ENCODE measurements at regions not wholly inside any gene's neighbourhood (a gene's known extent, or its start where the extent isn't known, plus 50 kb on each side); places are given as distances from the start of the nearest gene placed in this dataset.
"Not testable (repeated sequence)": the region's sequence is repeated elsewhere in the genome, so short reads cannot be mapped to it uniquely, and the experiment has no call there.

DNA sequence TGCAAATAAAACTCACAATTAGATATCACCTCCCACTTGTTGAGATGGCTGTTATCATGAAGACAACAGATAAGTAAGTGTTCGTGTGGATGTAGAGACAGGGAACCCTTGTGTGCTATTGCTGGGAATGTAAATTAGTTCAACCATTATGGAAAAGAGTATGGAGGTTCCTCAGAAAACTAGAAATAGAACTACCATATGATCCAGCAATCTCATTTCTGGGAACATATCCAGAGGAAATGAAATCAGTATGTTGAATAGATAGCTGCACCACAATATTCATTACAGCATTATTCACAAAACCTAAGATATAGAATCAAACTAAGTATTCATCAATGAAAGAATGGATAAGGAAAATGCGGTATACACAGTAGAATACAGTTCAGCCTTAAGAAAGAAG lies 418.7 kb upstream of the CNTN6 start:
- DNase-seq = no peak

DNA sequence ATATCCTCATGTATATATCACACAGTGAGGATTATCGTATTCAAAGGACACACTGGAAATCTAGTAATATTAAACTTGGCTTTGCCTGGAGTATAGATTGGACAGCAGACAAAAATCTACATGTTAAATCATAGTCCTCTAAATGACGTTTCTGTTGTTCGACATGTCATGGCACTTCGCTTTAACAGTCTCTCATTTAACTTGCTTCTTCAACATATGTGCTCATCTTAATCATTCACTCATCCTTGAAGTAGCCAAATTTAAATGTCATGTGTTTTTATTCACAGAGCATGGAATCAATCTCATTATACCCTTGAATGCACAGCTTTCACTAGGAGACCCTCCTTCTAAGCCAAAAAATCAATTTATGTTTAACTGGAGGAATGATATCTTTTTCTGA lies 417.0 kb upstream of the CNTN6 start:
- DNase-seq = no peak

- no peak for DNase-seq
Measured at GRCh38 chr3:683770-684169, 409.1 kb upstream of the CNTN6 start.

DNA sequence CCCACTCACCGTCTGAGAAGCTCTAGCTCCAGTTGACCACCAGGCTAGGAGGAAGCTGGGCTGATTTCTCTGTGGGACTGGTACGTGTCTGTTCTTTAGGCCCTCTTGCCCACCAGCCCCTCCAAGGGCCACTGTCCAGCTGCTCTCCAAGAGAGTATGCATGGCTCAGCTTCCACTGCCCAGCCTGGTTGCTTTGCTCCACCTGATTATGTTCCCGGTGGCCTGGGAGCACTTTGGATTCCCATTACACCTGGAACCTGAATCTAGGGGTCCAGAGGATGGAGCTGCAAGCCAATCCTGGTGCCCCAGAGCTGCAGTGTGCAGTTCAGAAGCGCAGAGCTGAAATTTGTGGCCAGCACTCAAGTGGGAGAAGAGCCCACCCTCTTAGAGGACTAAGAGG lies 402.1 kb upstream of the CNTN6 start:
- DNase-seq = no peak

GRCh38 chr3:700514-700913 lies 392.3 kb upstream of the CNTN6 start:
- no peak for DNase-seq

GRCh38 chr3:707041-707440 lies 385.8 kb upstream of the CNTN6 start:
- no peak for DNase-seq

DNA sequence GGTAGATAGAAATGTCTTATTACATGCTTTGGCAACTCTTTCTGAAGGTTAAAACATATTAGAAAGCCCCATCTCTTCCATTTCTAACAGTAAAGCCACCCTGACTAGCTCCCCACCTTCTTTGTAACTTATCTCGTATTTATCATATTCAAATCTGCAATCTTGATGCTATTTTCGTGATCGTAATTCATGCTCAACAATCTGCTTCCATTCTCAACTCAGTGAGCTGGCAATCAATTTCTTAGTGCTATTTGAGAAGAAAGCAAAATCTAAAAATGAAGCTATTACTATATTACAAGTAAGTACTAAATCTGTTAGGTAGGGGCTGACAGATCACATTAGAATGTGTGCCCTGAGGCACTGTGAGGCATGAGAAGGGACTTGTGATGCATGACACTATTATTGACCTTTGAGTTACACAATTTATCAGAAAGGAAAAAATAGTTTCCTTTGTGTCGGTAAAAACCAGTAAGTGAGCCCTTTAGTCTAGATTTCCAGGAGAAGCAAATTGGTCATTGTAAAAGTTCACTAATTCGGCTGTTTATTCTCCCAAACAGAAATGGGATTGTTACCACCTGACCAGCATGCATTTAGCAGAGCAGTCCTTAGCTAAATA lies 379.7 kb upstream of the CNTN6 start:
- DNase-seq = no peak

GRCh38 chr3:713947-714620 lies 378.7 kb upstream of the CNTN6 start:
- no peak for DNase-seq

- DNase-seq = no peak
Measured at GRCh38 chr3:721086-721485, 371.7 kb upstream of the CNTN6 start.

DNA sequence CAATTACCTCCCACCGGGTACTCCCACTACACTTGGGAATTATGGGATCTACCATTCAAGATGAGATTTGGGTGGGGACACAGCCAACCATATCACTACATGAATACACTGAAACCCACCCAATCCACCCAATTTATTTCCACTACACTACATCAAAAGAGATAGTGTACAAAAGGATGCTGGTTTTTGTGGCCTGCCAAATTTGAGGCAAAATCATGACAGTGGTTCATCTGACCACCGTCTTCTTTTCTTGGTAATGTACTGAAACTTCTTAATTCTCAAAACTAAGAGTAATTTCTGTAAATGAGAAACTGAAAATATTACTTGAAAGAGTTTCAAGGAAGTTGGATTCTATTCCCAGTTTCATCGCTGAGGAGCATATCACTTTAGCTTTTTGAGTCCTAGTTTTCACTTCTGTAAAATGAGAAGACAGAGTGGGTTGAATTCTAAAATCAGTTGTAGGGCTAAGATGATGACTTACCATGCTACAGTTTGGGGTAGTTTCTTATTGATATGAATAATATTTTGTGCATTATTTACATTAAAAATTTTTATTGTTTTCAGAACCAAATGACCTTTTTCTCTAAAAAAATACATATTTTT lies 360.4 kb upstream of the CNTN6 start:
- no peak for DNase-seq

DNA sequence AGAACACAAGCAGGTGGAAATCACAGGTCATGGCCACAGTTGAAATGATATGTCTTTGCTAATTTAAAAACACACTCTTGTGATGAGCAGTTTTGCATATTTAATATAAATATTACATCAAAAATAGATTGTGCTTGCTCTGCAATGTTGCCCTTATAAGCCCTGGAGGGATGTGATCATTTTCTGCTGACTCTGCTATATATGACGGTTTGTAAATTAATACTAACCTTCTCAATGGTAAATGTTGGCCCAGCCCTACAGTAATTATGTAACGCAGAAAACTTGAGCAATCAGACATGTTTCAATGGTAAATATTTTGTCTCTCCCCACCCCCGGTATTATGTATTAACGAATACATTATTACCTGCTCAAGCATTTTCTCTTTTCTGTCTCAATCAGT lies 359.5 kb upstream of the CNTN6 start:
- no peak for DNase-seq

GRCh38 chr3:757711-758110 lies 335.1 kb upstream of the CNTN6 start:
- no peak for DNase-seq

GRCh38 chr3:759106-759505 lies 333.7 kb upstream of the CNTN6 start:
- DNase-seq = no peak

GRCh38 chr3:773433-773832 lies 319.4 kb upstream of the CNTN6 start:
- not testable (repeated sequence) for DNase-seq

DNA sequence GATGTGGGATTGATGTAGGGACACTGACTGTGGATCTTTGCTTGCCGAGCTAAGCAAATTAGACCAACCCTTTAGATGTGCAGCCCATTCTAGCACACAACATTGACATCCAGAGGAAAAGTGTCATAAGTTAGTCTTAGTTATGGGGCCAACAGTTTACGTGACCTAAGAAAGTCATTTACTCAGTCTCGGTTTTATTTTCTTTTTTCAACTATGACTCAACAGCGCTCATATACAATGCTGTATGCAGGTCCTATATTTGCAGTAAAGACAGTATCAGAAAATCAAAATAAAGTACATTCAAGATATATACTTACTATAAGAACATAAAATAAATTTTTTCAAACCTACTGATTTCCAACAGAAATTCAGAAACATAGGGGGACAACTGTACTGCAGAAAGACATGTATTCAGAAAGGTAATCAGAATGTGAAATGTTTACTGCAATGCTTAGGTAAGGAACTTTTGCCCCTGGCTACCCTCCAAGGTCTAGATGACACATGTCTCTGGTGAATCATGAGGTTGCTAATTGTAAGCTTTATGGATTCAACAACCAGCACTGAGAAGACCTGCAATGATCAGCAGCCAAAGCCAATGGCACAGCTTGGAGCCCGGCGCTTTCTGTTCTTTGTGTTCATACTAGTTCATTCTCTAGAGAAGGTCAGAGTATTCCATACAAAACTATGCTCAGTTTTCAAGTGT lies 317.5 kb upstream of the CNTN6 start:
- no peak for DNase-seq

GRCh38 chr3:780505-780904 lies 312.3 kb upstream of the CNTN6 start:
- no peak for DNase-seq

GRCh38 chr3:791442-791841 lies 301.4 kb upstream of the CNTN6 start:
- DNase-seq = no peak

- no peak for DNase-seq
Measured at GRCh38 chr3:792630-793029, 300.2 kb upstream of the CNTN6 start.

GRCh38 chr3:804211-804610 lies 288.6 kb upstream of the CNTN6 start:
- DNase-seq = no peak

DNA sequence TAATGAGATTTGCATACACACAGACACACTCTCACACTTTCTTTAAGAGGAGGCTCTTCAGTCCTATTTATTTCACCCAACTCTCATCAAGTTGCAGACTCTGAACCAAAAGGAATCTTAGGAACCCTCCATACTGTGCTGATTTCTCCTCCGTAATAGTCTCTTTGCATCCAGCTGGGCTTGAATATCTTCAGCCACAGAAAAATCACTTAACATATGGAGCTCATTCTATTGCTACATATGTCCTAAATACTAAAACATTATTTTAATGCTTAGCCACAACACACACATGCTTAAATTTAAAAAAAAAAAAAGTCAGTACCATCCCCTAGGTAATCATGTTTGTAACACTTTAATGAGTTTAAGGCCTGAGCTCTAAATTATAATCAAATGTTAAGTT lies 287.5 kb upstream of the CNTN6 start:
- no peak for DNase-seq

DNA sequence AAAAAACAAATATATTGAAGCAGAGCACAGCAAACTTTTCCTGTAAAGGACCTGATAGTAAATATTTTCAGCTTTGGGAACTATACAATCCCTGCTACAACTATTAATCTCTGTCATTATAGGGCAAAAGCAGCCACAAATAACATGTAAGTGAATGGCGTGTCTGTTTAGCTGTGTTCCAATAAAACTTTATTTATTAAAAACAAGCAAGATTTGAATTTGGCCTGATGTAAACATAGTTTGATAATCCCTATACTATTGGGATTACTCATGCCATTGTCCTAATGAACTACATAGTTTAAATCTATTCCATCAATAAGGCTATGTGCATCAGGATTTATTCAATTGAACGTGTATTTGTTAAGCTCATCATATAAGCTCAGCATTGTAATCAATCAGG lies 286.8 kb upstream of the CNTN6 start:
- no peak for DNase-seq

DNA sequence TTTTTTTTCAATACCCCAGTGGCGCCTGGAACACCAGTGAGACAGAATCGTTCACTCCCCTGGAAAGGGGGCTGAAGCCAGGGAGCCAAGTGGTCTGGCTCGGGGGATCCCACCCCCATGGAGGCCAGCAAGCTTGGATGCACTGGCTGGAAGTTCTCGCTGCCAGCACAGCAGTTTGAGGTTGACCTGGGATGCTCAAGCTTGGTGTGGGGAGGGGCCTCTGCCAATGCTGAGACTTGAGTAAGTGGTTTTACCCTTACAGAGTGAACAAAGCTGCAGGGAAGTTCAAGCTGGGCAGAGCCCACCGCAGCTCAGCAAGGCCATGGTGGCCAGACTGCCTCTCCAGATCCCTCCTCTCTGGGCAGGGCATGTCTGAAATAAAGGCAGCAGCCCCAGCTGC lies 276.2 kb upstream of the CNTN6 start:
- DNase-seq = no peak

GRCh38 chr3:834679-835078 lies 258.1 kb upstream of the CNTN6 start:
- DNase-seq = no peak

DNA sequence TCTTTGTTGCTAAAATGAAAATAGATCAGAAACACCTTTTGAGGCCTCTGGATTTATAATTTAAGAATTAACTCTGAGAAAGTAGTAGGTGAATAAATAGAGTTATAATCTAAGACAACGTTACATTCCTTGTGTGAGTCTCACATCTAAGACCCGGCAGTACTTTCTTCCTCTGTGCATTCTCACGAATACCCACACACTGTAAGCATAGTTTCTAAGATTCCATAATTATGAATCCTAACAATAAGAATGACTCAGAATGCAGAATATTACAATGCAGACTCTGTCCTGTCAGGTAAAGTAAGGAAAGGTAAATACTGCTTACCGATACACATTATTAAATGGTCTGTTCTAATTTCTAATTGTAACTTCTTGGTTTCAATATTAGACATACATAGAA lies 257.7 kb upstream of the CNTN6 start:
- no peak for DNase-seq

Data from HCEC 1CT (cell line).